ENCODE measurements at regions not wholly inside any gene's neighbourhood (a gene's known extent, or its start where the extent isn't known, plus 50 kb on each side); places are given as distances from the start of the nearest gene placed in this dataset.
A peak's percentile ranks its signal among the peaks of the same experiment; 100 is the strongest.
"Not testable (repeated sequence)": the region's sequence is repeated elsewhere in the genome, so short reads cannot be mapped to it uniquely, and the experiment has no call there.

DNA sequence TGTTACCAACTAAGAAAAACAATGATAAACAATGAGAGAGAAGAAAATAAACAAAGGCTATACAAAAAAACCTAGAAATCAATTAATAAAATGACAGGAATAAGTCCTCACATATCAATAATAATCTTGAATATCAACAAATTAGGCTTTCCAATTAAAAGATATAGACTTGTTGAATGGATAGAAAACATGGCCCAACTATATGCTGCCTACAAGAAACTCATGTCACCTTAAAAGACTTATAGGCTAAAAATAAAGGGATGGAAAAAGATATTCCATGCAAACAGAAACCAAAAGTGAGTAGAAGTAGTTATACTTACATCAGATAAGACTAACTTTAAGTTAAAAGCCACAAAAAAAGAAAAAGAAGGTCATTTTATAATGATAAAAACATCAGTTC lies 183.9 kb downstream of the MYRFL start:
- H3K9ac ChIP-seq (ENCODE audit: low read length), result no peak overlapping the region
- no peaks in the 10 kb centered on the region for H3K36me3 ChIP-seq (ENCODE audit: control insufficient read depth, insufficient read depth, low read length, severe bottlenecking)
- no peak for DNase-seq (ENCODE audit: low read depth)
- no peak overlapping the region for H3K4me3 ChIP-seq (ENCODE audit: low read length)
- no peaks in the 10 kb centered on the region for H3K4me1 ChIP-seq (ENCODE audit: control insufficient read depth, insufficient read depth, low read length)
- H3K27me3 ChIP-seq (replicated peaks; ENCODE audit: control insufficient read depth, insufficient read depth, low read length), result no peaks in the 10 kb centered on the region
- peaks cover 28% of the 10 kb centered on the region for H3K9me3 ChIP-seq (ENCODE audit: control insufficient read depth, low read length)

DNA sequence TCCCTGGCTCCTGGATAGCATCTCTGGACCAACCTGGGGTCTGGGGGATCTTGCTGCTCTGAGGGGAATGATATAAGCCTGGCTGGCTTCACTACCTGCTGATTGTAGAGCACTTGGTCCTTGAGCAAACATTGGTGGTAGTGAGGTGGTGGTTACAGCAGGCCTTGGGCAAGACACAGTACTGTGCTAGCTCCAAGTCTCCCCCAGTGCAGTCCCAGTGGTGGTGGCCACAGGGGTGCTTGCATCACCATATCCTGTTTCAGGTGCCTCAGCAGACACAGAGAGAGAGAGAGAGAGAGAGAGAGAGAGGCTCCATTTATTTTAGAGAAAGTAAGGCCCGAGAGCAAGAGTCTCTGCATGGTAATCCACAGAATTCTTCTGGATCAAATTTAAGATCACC lies 186.3 kb downstream of the MYRFL start:
- H3K36me3 ChIP-seq (ENCODE audit: control insufficient read depth, insufficient read depth, low read length, severe bottlenecking), result no peaks in the 10 kb centered on the region
- H3K4me3 ChIP-seq (ENCODE audit: low read length), result no peak overlapping the region
- peaks cover 28% of the 10 kb centered on the region for H3K9me3 ChIP-seq (ENCODE audit: control insufficient read depth, low read length)
- no peaks in the 10 kb centered on the region for H3K4me1 ChIP-seq (ENCODE audit: control insufficient read depth, insufficient read depth, low read length)
- DNase-seq (ENCODE audit: low read depth), result no peak
- H3K27me3 ChIP-seq (replicated peaks; ENCODE audit: control insufficient read depth, insufficient read depth, low read length), result no peaks in the 10 kb centered on the region
- H3K9ac ChIP-seq (ENCODE audit: low read length), result no peak overlapping the region

DNA sequence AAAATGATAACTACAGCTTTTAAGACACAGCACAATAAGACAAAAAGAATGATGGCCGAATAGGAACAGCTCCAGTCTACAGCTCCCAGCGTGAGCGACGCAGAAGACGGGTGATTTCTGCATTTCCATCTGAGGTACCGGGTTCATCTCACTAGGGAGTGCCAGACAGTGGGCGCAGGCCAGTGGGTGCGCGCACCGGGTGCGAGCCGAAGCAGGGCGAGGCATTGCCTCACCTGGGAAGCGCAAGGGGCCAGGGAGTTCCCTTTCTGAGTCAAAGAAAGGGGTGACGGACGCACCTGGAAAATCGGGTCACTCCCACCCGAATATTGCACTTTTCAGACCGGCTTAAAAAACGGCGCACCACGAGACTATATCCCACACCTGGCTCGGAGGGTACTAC lies 188.0 kb downstream of the MYRFL start:
- H3K4me1 ChIP-seq (ENCODE audit: control insufficient read depth, insufficient read depth, low read length); DNase-seq (ENCODE audit: low read depth); H3K4me3 ChIP-seq (ENCODE audit: low read length); H3K36me3 ChIP-seq (ENCODE audit: control insufficient read depth, insufficient read depth, low read length, severe bottlenecking); H3K27me3 ChIP-seq (replicated peaks; ENCODE audit: control insufficient read depth, insufficient read depth, low read length); H3K9ac ChIP-seq (ENCODE audit: low read length): not testable (repeated sequence)
- peaks cover 25% of the 10 kb centered on the region for H3K9me3 ChIP-seq (ENCODE audit: control insufficient read depth, low read length)

DNA sequence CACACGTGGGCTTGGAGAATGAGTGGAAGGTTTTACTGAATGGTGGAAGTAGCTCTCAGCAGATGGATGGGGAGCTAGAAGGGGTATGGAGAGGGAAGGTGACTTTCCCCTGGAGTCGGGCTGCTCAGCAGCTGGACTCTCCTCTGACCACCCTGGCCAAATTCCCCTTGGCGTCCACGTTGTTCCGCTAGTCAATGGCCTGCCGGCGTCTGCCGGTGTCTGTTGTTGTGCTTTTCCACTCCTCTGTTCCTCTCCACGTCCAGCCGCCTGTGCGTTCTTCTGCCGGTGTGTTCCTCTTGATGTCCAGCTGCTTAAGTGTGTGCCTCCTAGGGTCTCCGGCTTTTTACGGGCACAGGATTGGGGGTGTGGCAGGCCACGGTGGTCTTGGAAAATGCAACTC lies 203.5 kb downstream of the MYRFL start:
- Histone ChIP-seq H3K9ac (ENCODE audit: low read length) (no peak overlapping the region), H3K27me3 (replicated peaks; ENCODE audit: control insufficient read depth, insufficient read depth, low read length) (no peaks in the 10 kb centered on the region), H3K36me3 (ENCODE audit: control insufficient read depth, insufficient read depth, low read length, severe bottlenecking) (no peaks in the 10 kb centered on the region), H3K9me3 (ENCODE audit: control insufficient read depth, low read length) (no peaks in the 10 kb centered on the region), H3K4me3 (ENCODE audit: low read length) (no peak overlapping the region), H3K4me1 (ENCODE audit: control insufficient read depth, insufficient read depth, low read length) (no peaks in the 10 kb centered on the region)
- DNase-seq (ENCODE audit: low read depth), result no peak

DNA sequence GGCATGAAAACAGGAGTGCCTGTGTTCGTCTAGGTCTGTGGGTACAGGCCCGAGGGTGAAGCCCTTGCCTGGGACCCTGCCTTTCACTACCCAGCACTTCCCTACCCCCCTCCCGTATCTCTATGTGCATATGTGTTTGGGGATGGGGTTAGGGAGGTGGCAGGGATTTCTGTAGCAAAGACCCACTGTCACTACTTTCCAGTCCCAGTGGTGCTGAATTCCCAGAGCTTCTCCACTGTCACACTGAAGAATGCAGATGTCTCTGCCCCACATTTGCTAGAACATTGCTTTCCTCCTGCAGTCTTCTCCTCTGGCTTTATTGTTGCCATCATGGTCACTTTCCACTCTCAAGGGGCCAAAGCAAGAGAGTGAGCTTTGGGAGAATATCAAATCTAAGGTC lies 203.9 kb downstream of the MYRFL start:
- Histone ChIP-seq H3K36me3 (ENCODE audit: control insufficient read depth, insufficient read depth, low read length, severe bottlenecking) (no peaks in the 10 kb centered on the region), H3K9ac (ENCODE audit: low read length) (no peak overlapping the region), H3K4me3 (ENCODE audit: low read length) (no peak overlapping the region), H3K9me3 (ENCODE audit: control insufficient read depth, low read length) (no peaks in the 10 kb centered on the region), H3K4me1 (ENCODE audit: control insufficient read depth, insufficient read depth, low read length) (no peaks in the 10 kb centered on the region), H3K27me3 (replicated peaks; ENCODE audit: control insufficient read depth, insufficient read depth, low read length) (no peaks in the 10 kb centered on the region)
- no peak for DNase-seq (ENCODE audit: low read depth)

DNA sequence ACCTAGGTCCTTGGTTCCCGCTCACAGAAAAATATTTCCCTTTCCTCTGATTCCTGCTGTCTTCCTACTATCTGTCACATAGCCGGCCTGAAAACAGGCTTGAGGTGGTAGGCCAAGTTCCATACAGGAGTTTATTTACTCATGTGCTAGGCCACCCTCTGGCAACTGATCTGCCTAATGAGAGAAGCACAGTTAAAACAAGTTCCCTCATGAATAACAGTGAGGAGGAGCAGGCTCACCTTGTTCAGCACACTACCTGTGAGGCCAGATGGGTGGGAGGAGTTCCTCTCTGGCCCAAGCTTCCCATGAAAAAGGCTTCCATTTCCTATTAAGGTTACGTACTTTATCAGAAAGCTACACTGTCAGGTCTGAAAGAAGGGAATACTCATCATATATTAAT lies 206.0 kb downstream of the MYRFL start:
- Histone ChIP-seq H3K9ac (ENCODE audit: low read length) (no peak overlapping the region), H3K27me3 (replicated peaks; ENCODE audit: control insufficient read depth, insufficient read depth, low read length) (no peaks in the 10 kb centered on the region)
- DNase-seq (ENCODE audit: low read depth), result no peak

DNA sequence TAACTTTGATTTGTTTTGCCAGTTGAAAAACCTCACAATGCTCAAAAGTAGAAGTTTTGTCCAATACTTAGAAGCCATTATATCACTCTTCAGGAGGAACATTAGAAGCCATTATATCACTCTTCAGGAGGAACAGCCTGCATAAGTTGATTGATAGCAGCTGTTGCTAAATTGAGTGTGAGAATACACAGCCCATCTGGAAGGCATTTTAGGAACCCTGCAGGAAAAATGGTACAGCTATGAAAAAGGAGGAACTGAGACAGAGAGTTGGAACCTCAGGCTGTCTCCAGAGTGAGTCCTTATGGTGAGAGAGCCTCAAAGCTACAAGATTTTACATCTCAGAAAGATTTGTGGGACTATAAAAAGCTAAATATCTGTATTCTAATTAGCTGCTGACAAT lies 207.0 kb downstream of the MYRFL start:
- DNase-seq (ENCODE audit: low read depth), result peak; percentile 52
- H3K36me3 ChIP-seq (ENCODE audit: control insufficient read depth, insufficient read depth, low read length, severe bottlenecking), result no peaks in the 10 kb centered on the region
- no peaks in the 10 kb centered on the region for H3K27me3 ChIP-seq (replicated peaks; ENCODE audit: control insufficient read depth, insufficient read depth, low read length)
- H3K9me3 ChIP-seq (ENCODE audit: control insufficient read depth, low read length), result no peaks in the 10 kb centered on the region
- H3K9ac ChIP-seq (ENCODE audit: low read length), result no peak overlapping the region
- H3K4me1 ChIP-seq (ENCODE audit: control insufficient read depth, insufficient read depth, low read length), result no peaks in the 10 kb centered on the region
- no peak overlapping the region for H3K4me3 ChIP-seq (ENCODE audit: low read length)

More for the DNA sequence above, 206.0 kb downstream of the MYRFL start:
- H3K9me3 ChIP-seq (ENCODE audit: control insufficient read depth, low read length), result no peaks in the 10 kb centered on the region
- no peaks in the 10 kb centered on the region for H3K4me1 ChIP-seq (ENCODE audit: control insufficient read depth, insufficient read depth, low read length)
- no peaks in the 10 kb centered on the region for H3K36me3 ChIP-seq (ENCODE audit: control insufficient read depth, insufficient read depth, low read length, severe bottlenecking)
- H3K4me3 ChIP-seq (ENCODE audit: low read length), result no peak overlapping the region

DNA sequence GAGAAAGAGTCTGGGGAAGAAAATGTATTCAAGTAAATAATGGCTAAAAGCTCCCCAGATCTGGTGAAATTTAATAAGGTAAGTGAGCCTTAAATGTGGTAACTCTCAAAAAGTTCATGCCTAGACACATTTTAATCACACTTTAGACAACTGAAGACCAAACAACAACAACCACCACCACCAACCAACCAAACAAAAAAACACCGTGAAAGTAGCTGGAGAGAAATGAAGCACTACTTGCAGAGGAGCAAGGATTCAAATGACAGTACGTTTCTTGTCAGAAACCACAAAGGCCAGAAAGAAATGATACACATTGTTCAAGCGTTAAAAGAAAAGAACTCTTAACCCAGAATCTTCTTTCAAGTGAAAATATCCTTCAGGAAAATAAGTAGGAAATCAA lies 208.3 kb downstream of the MYRFL start:
- no peak overlapping the region for H3K9ac ChIP-seq (ENCODE audit: low read length)
- no peaks in the 10 kb centered on the region for H3K36me3 ChIP-seq (ENCODE audit: control insufficient read depth, insufficient read depth, low read length, severe bottlenecking)
- H3K4me1 ChIP-seq (ENCODE audit: control insufficient read depth, insufficient read depth, low read length), result no peaks in the 10 kb centered on the region
- DNase-seq (ENCODE audit: low read depth), result no peak
- H3K9me3 ChIP-seq (ENCODE audit: control insufficient read depth, low read length), result no peaks in the 10 kb centered on the region
- H3K27me3 ChIP-seq (replicated peaks; ENCODE audit: control insufficient read depth, insufficient read depth, low read length), result no peaks in the 10 kb centered on the region
- H3K4me3 ChIP-seq (ENCODE audit: low read length), result no peak overlapping the region

DNA sequence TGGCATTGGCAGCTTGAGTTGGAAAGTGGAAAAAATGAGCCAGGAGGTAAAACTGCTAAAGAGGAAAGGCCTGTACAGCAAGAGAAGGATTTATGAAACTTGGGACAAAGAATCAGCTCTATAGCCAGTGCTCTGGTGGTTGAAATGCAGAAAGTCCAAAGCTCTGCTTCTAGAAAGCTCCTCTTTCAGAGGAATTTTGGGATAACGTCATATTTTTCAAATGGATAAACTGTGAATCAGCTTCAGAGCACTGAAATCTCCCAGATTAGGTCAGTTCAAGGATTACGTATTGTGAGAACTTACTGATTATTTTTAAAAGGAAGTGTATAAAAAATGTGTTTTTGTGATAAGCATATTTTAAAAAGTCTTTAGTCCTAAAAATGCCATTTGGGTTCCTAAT lies 203.1 kb upstream of the CNOT2 start:
- H3K27me3 ChIP-seq (replicated peaks; ENCODE audit: control insufficient read depth, insufficient read depth, low read length), result no peaks in the 10 kb centered on the region
- no peak overlapping the region for H3K4me3 ChIP-seq (ENCODE audit: low read length)
- no peak overlapping the region for H3K9ac ChIP-seq (ENCODE audit: low read length)
- H3K9me3 ChIP-seq (ENCODE audit: control insufficient read depth, low read length), result no peaks in the 10 kb centered on the region
- DNase-seq (ENCODE audit: low read depth), result peak; percentile 34
- H3K4me1 ChIP-seq (ENCODE audit: control insufficient read depth, insufficient read depth, low read length), result peaks cover 1% of the 10 kb centered on the region
- no peaks in the 10 kb centered on the region for H3K36me3 ChIP-seq (ENCODE audit: control insufficient read depth, insufficient read depth, low read length, severe bottlenecking)

DNA sequence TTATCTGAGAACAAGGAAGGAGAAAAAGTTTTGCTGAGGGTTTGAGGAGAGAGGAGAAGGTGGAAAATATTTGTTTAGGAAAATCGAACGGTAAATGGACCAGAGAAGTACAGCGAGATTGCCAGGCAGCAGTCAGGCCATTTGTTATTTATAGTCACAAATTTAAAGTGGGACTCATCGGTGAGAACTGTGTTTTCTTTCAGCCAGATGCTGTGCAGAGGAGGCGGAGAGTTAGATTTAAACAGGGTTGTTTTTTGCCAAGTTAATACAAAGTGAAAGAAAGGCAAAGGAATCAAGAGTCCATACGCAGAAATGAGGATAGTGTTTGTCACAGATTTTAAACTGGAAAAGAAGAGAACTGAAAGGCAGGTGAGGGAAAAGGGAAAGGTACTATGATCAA lies 200.6 kb upstream of the CNOT2 start:
- no peaks in the 10 kb centered on the region for H3K27me3 ChIP-seq (replicated peaks; ENCODE audit: control insufficient read depth, insufficient read depth, low read length)
- H3K9ac ChIP-seq (ENCODE audit: low read length), result no peak overlapping the region
- H3K4me3 ChIP-seq (ENCODE audit: low read length), result no peak overlapping the region
- no peak for DNase-seq (ENCODE audit: low read depth)
- no peaks in the 10 kb centered on the region for H3K9me3 ChIP-seq (ENCODE audit: control insufficient read depth, low read length)
- peaks cover 5% of the 10 kb centered on the region for H3K4me1 ChIP-seq (ENCODE audit: control insufficient read depth, insufficient read depth, low read length)
- H3K36me3 ChIP-seq (ENCODE audit: control insufficient read depth, insufficient read depth, low read length, severe bottlenecking), result no peaks in the 10 kb centered on the region

DNA sequence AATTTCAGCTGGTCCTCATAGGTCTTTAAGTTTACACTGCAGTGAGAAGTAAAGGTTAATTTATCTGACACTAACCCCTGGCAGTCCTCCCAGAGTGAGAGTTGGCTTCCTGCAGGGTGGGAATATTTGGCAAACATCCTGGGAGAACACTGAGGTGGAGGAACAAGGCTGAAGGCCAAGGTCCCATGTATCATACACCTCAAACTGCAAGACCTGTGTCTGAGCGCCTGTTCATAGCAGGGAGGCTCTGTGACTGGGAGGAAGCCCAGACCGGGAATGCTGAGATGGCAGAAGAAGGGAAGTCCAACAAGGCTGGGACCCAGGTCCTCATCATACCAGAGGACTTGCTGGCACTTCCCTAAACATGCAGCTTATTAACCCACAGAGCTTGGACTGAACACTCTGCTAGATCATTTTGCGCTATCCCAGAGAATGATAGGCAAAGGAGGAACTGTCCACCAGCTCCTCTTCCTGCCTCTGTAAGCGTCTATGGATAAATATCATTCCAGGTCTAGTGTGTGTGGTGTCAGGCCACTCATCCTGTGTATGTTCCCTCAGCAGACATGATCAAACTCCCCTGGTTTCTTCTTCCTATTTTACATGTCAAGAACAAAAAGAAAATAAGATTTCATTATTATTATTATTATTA lies 199.6 kb upstream of the CNOT2 start:
- Histone ChIP-seq H3K4me3 (ENCODE audit: low read length) (no peak overlapping the region), H3K27me3 (replicated peaks; ENCODE audit: control insufficient read depth, insufficient read depth, low read length) (no peaks in the 10 kb centered on the region), H3K9me3 (ENCODE audit: control insufficient read depth, low read length) (no peaks in the 10 kb centered on the region), H3K9ac (ENCODE audit: low read length) (no peak overlapping the region), H3K36me3 (ENCODE audit: control insufficient read depth, insufficient read depth, low read length, severe bottlenecking) (no peaks in the 10 kb centered on the region), H3K4me1 (ENCODE audit: control insufficient read depth, insufficient read depth, low read length) (peaks cover 5% of the 10 kb centered on the region)
- DNase-seq (ENCODE audit: low read depth), result no peak

DNA sequence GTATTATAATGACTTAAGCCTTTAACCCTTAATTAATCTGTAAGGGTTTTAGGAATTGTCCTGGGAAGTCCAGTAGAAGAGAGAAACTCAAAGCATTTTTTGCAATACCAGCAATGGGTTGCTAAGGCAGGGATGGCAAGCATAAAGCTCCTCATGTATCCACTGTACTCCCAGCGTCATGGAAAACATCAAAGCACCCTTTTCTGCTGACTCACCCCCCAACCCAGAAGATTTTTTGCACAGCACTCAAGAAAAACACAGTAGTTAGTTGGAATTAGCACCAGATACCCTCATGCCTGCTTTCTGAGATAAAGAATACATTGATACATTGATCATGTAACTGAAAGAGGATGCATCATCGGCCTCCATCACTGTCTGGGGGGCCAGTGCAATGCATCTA lies 199.1 kb upstream of the CNOT2 start:
- Histone ChIP-seq H3K36me3 (ENCODE audit: control insufficient read depth, insufficient read depth, low read length, severe bottlenecking) (no peaks in the 10 kb centered on the region), H3K4me3 (ENCODE audit: low read length) (no peak overlapping the region), H3K9ac (ENCODE audit: low read length) (no peak overlapping the region), H3K9me3 (ENCODE audit: control insufficient read depth, low read length) (no peaks in the 10 kb centered on the region), H3K27me3 (replicated peaks; ENCODE audit: control insufficient read depth, insufficient read depth, low read length) (no peaks in the 10 kb centered on the region), H3K4me1 (ENCODE audit: control insufficient read depth, insufficient read depth, low read length) (peaks cover 5% of the 10 kb centered on the region)
- no peak for DNase-seq (ENCODE audit: low read depth)

All from adipocyte (in vitro differentiated cells).